Fibroblast of villous mesenchyme (primary cell): ENCODE measurements at regions not wholly inside any gene's neighbourhood (a gene's known extent, or its start where the extent isn't known, plus 50 kb on each side); places are given as distances from the start of the nearest gene placed in this dataset.

Source experiments
- DNase-seq: peaks from one replicate; pipeline ENCODE4 v3.0.0-alpha.2; 2010; ENCODE audit warnings: low read depth
- H3K4me3 ChIP-seq: 2 replicates; pipeline ENCODE4 v1.5.1; 2011; ENCODE audit warnings: low read depth, mild to moderate bottlenecking, low read length
- TF ChIP-seq, protein P1 (sequence below): IDR thresholded peaks from 2 replicates; pipeline ENCODE4 v1.5.1; 2012; ENCODE audit warnings: low read depth, mild to moderate bottlenecking, low read length; ENCODE audit not compliant: insufficient read depth

DNA sequence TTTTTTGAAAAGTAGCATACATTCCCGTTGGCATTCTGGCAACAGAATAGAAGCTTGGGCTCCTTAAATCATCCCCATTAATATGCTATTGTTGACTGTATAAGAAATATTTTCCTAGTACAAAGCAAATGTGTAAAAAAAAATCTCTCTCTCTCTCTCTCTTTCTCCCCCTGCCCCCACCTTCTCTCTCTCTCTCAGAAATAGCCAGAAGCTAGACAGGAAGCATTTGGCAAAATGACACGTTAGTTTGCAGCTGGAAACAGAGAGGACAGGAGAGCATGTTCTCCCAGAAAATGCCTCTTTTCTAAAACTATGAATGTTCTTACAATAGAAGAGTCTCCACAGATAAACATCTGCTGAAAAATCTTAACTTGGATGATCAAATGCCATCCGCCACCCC, 59.6 kb upstream of the AKR1E2 start:
- no peak overlapping the region for H3K4me3 ChIP-seq
- TF ChIP-seq, protein P1, sequence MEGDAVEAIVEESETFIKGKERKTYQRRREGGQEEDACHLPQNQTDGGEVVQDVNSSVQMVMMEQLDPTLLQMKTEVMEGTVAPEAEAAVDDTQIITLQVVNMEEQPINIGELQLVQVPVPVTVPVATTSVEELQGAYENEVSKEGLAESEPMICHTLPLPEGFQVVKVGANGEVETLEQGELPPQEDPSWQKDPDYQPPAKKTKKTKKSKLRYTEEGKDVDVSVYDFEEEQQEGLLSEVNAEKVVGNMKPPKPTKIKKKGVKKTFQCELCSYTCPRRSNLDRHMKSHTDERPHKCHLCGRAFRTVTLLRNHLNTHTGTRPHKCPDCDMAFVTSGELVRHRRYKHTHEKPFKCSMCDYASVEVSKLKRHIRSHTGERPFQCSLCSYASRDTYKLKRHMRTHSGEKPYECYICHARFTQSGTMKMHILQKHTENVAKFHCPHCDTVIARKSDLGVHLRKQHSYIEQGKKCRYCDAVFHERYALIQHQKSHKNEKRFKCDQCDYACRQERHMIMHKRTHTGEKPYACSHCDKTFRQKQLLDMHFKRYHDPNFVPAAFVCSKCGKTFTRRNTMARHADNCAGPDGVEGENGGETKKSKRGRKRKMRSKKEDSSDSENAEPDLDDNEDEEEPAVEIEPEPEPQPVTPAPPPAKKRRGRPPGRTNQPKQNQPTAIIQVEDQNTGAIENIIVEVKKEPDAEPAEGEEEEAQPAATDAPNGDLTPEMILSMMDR, result no peak
- DNase-seq, result peak; percentile 15

DNA sequence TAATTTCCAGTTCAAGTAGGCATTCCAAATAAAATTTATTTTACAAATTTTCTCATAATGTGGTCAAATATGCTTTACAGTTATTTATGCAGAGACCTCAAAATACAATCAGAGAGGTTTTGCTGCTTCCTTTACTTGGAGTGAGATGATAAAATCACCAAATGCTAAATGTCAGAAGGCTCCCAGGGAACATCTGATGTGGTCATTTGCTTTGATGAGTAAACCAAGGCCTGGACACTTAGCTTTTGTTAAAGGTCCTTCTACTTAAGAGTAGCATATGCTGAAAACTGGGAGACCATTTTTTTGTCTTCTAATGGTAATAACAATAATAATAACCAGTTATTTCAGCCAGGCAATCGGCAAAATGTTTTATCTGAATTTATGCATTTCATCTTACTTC, 60.6 kb upstream of the AKR1E2 start:
- no peak overlapping the region for H3K4me3 ChIP-seq
- TF ChIP-seq, protein P1, result no peak
- peak; percentile 72 for DNase-seq

DNA sequence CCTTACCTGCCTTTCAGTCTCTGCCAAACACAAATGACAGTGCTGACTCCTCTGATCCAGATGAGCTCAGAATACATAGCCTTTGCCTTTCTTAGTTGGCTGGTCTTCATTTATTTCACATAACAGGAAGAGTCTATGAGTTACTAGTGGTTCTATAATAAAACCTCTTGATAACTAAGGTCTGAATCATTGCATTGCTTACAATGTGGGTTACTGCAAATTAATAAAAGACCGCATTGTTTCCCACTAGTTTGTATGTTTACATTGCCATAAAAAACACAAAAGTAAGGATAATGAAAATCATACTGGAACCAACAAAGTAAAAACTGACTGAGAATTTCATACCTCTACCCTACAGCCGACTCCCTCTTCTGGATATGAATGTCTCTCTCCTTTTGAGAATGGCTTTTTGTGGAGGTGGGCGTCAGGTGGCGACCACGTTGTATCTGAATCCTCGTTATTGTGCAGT, 62.0 kb upstream of the AKR1E2 start:
- TF ChIP-seq, protein P1, result no peak
- DNase-seq, result peak; percentile 80
- H3K4me3 ChIP-seq, result no peak overlapping the region

DNA sequence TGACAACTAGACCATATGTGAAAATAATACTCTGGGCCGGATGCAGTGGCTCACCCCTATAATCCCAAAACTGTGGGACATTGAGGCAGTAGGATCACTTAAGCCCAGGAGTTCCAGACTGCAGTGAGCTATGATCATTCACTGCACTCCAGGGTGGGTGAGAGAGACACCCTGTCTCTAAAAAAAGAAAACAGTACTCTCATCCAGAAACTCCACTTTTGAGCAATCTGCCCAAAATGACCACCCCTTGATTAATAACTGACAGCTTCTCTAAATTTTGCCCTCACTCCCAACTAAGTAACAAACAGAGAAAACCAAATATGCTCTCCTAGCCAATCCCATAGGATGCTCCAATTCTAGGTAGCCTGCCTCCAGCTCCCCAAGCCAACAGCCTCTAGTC, 62.5 kb upstream of the AKR1E2 start:
- no peak for DNase-seq
- TF ChIP-seq, protein P1, result no peak

DNA sequence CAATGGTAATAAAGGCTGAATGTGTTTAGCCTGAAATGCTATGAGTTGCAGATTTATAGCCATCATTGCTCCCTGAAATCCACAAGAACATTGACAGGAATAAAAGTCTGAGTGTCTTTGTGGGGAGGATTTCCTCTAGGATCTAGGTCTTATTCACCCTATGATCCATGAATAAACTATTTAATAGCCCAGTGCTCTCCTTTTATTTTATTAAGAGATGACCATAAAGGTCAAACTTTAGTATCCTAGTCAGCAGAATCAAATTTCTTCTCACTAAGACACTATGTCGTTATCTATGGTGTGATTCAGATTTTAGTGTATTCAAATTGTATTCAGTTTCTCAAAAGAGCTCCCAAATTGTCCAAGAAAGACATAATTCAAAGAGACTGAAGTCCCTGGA, 67.8 kb upstream of the AKR1E2 start:
- no peak for DNase-seq
- TF ChIP-seq, protein P1, result no peak

More for the DNA sequence above, 62.5 kb upstream of the AKR1E2 start:
- H3K4me3 ChIP-seq, result no peak overlapping the region

DNA sequence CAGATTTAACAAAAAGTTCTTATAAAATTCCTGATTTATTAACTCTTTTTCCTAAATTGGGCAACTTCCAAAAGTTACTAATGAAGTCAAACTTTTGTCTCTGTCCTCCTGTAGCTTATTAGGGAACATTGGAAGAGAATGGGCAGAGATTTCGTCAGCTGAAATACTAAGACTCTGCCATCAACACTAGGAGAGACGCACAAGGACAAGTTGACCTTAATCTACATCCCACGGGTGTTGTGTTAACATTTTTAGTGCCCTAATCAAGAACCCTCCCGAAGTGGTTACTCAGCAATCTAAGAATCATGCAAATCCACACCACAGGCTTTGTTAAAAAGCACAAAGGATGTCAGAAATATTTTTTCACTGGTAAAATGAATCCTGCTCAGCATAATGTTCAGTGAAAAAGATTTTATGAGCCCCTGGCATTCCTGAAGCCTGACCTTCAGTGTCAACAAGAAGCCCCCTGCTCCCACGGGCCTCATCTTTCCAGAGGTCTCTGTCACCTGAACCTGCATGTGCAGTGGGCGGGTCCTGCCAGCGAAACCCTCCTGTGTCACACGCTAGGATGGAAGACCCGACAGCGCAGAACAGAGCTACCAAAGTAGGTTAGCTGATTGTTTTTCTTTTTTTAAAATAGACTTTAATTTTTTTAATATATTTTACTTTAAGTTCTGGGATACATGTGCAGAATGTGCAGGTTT, 70.6 kb upstream of the AKR1E2 start:
- DNase-seq, result peak; percentile 14
- TF ChIP-seq, protein P1, result no peak
- no peak overlapping the region for H3K4me3 ChIP-seq

More for the DNA sequence above, 67.8 kb upstream of the AKR1E2 start:
- no peak overlapping the region for H3K4me3 ChIP-seq

DNA sequence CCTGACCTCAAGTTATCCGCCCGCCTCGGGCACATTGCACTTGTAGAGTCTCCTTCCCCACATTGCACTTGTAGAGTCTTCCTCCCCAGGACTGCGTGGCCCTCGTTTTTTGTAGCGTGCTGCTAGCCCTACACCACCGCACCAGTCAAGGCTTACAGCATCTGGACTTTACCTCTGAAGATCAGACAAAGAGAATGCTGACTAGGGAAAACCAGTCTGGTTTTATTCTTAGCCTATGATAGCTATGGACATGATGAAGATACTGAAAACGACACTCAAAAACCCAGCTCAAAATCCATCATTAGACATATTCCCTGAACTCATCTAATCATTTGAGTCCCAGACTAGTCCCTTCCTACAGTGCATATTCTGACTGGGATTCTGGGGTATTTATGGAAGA, 71.9 kb upstream of the AKR1E2 start:
- TF ChIP-seq, protein P1, result no peak
- no peak for DNase-seq
- no peak overlapping the region for H3K4me3 ChIP-seq
